ENCODE measurements at regions not wholly inside any gene's neighbourhood (a gene's known extent, or its start where the extent isn't known, plus 50 kb on each side); places are given as distances from the start of the nearest gene placed in this dataset.

DNA sequence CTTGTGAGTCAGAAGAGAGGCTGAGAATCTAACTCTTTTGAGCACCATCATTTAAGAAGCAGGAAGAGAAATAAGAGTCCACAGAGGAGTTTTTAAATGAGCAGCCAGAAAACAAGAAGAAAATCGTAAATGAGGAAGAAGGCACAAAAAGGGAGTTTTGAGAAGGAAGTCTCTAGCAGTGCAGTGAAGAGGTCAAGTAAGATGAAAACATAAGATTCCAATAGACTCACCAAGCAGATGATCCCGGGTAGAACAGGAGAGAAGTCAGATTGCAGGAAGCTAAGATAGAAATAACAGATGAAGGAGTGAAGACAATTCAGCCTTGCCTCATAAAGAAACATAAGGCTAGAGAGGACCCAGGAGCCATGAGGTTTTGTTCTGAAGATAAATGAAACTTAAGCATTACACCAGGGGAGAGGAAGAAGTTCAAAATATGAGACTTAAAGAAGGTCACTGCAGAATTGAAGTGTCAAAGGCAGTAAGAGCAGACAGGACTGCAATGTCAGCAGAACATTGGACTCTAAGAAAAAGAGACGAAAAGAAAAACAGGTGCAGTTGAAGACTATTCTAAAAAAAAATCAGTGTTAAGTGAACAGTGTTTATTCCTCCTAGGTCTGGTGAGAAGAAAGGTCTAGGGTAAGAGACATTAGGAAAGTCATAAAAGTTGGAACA lies 229.0 kb downstream of the SEC23A start:
- Histone ChIP-seq H3K9me3 (ENCODE audit: control insufficient read depth in 1 of 2, insufficient read depth in 1 of 2, low read length in 2 of 2) (no peaks in the 10 kb centered on the region), H3K27me3 (ENCODE audit: control insufficient read depth in 1 of 2, insufficient read depth in 2 of 2, low read length in 2 of 2) (no peaks in the 10 kb centered on the region), H3K4me3 (ENCODE audit: low read length) (no peak overlapping the region), H3K27ac (ENCODE audit: low read depth in 1 of 2, low read length in 2 of 2) (no peak overlapping the region), H3K36me3 (ENCODE audit: insufficient read depth, low read length) (no peaks in the 10 kb centered on the region), H3K4me1 (ENCODE audit: insufficient read depth, low read length) (no peaks in the 10 kb centered on the region)
- DNase-seq (peak in 1 of 14 experiments; percentile 4), ATAC-seq (ENCODE audit: poor library complexity) (no peak)
- Mint-ChIP-seq H3K27ac (no peak overlapping the region), H3K27me3 (peaks cover 8% of the 10 kb centered on the region), H3K4me3 (no peak overlapping the region), H3K36me3 (ENCODE audit: low read depth) (no peaks in the 10 kb centered on the region), H3K9me3 (no peaks in the 10 kb centered on the region), H3K4me1 (ENCODE audit: low read depth) (no peaks in the 10 kb centered on the region)
- CTCF ChIA-PET = no interaction called here
- TF ChIP-seq, protein P1, sequence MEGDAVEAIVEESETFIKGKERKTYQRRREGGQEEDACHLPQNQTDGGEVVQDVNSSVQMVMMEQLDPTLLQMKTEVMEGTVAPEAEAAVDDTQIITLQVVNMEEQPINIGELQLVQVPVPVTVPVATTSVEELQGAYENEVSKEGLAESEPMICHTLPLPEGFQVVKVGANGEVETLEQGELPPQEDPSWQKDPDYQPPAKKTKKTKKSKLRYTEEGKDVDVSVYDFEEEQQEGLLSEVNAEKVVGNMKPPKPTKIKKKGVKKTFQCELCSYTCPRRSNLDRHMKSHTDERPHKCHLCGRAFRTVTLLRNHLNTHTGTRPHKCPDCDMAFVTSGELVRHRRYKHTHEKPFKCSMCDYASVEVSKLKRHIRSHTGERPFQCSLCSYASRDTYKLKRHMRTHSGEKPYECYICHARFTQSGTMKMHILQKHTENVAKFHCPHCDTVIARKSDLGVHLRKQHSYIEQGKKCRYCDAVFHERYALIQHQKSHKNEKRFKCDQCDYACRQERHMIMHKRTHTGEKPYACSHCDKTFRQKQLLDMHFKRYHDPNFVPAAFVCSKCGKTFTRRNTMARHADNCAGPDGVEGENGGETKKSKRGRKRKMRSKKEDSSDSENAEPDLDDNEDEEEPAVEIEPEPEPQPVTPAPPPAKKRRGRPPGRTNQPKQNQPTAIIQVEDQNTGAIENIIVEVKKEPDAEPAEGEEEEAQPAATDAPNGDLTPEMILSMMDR (IDR thresholded peaks at IDR 0.05) = no peak
- POLR2A ChIA-PET = no interaction called here
- intact Hi-C loops (cut with DNase I, micrococcal nuclease) = no loop called here

DNA sequence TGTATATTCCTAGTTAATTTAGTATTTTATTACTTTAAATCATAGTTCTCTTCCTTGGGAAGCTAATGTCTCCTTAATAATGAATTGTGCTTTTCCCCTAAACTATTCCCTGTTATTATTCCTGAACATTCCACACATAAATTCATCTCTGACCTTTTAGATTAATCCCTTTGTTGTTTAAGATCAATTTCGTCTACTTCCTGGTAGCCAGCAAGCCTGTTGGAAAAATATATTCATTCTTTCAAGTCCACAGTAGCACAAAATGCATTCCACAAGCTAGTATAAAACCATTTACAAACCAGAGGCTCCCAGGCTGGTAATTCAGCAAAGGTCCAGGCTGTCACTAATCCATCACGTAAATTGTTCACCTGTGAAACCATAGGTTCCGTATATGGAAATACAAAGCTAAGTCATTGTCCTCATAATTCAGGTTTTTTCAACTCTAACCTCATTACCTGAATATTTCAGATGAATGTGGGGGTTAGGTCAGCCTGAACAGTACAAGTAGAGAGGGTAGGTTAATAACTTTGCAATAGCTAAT lies 232.7 kb downstream of the SEC23A start:
- CTCF ChIA-PET = no interaction called here
- DNase-seq (no peak), ATAC-seq (ENCODE audit: poor library complexity) (no peak)
- Mint-ChIP-seq H3K27me3 (peaks cover 7% of the 10 kb centered on the region), H3K4me3 (no peak overlapping the region), H3K9me3 (no peaks in the 10 kb centered on the region), H3K36me3 (ENCODE audit: low read depth) (no peaks in the 10 kb centered on the region), H3K27ac (no peak overlapping the region), H3K4me1 (ENCODE audit: low read depth) (no peaks in the 10 kb centered on the region)
- Histone ChIP-seq H3K27ac (ENCODE audit: low read depth in 1 of 2, low read length in 2 of 2) (no peak overlapping the region), H3K9me3 (ENCODE audit: control insufficient read depth in 1 of 2, insufficient read depth in 1 of 2, low read length in 2 of 2) (no peaks in the 10 kb centered on the region), H3K4me3 (ENCODE audit: low read length) (no peak overlapping the region), H3K36me3 (ENCODE audit: insufficient read depth, low read length) (no peaks in the 10 kb centered on the region), H3K4me1 (ENCODE audit: insufficient read depth, low read length) (no peaks in the 10 kb centered on the region), H3K27me3 (ENCODE audit: control insufficient read depth in 1 of 2, insufficient read depth in 2 of 2, low read length in 2 of 2) (no peaks in the 10 kb centered on the region)
- POLR2A ChIA-PET = no interaction called here
- intact Hi-C loops (cut with DNase I, micrococcal nuclease) = loop anchor here in 1 of 2 experiments (2.0 kb wide), 1 partner anchor 968 kb away; no protein-coding TSS in a partner anchor
- TF ChIP-seq, protein P1 (IDR thresholded peaks at IDR 0.05) = no peak

- intact Hi-C loops (cut with DNase I, micrococcal nuclease) = loop anchor here in 1 of 2 experiments (10.0 kb wide), 1 partner anchor 884 kb away; no protein-coding TSS in a partner anchor
- H3K36me3 Mint-ChIP-seq (ENCODE audit: low read depth) = no peaks in the 10 kb centered on the region
- no peaks in the 10 kb centered on the region for H3K4me1 Mint-ChIP-seq (ENCODE audit: low read depth)
- H3K27ac ChIP-seq (ENCODE audit: low read depth in 1 of 2, low read length in 2 of 2) = no peak overlapping the region
- no peak for DNase-seq
- TF ChIP-seq, protein P1 (IDR thresholded peaks at IDR 0.05) = no peak
- no peak overlapping the region for H3K4me3 ChIP-seq (ENCODE audit: low read length)
- POLR2A ChIA-PET = no interaction called here
- no peak overlapping the region for H3K4me3 Mint-ChIP-seq
- no peak overlapping the region for H3K27ac Mint-ChIP-seq
- ATAC-seq (ENCODE audit: poor library complexity) = no peak
- no peaks in the 10 kb centered on the region for H3K27me3 ChIP-seq (ENCODE audit: control insufficient read depth in 1 of 2, insufficient read depth in 2 of 2, low read length in 2 of 2)
- H3K9me3 ChIP-seq (ENCODE audit: control insufficient read depth in 1 of 2, insufficient read depth in 1 of 2, low read length in 2 of 2) = no peaks in the 10 kb centered on the region
- H3K9me3 Mint-ChIP-seq = peaks cover 2% of the 10 kb centered on the region
- H3K27me3 Mint-ChIP-seq = peaks cover 12% of the 10 kb centered on the region
- no peaks in the 10 kb centered on the region for H3K36me3 ChIP-seq (ENCODE audit: insufficient read depth, low read length)
- CTCF ChIA-PET = no interaction called here
- no peaks in the 10 kb centered on the region for H3K4me1 ChIP-seq (ENCODE audit: insufficient read depth, low read length)
Observed at GRCh38 chr14:38868399-38869290, 234.4 kb downstream of the SEC23A start.
